ENCODE measurements at regions not wholly inside any gene's neighbourhood (a gene's known extent, or its start where the extent isn't known, plus 50 kb on each side); places are given as distances from the start of the nearest gene placed in this dataset.

GRCh38 chrX:118239178-118239870 lies 106.6 kb upstream of the WDR44 start:
- no peak overlapping the region for H3K4me2 ChIP-seq (ENCODE audit: insufficient read depth in 1 of 2, low read depth in 2 of 2, low read length in 2 of 2)
- no peak overlapping the region for H3K18ac ChIP-seq (ENCODE audit: extremely low read depth, low read length)
- no peak overlapping the region for H2AFZ ChIP-seq (ENCODE audit: low read length)
- no peaks in the 10 kb centered on the region for H3K23me2 ChIP-seq (ENCODE audit: low read depth, low read length)
- H3K79me1 ChIP-seq (ENCODE audit: low read depth, low read length) = no peaks in the 10 kb centered on the region
- H3K56ac ChIP-seq (replicated peaks; ENCODE audit: insufficient read length, low read depth, low read length) = no peak overlapping the region
- no peak overlapping the region for H2BK5ac ChIP-seq (ENCODE audit: low read depth, low read length)
- no peaks in the 10 kb centered on the region for H3K4me1 ChIP-seq (replicated peaks in 1 of 4; ENCODE audit: control insufficient read depth in 3 of 4, insufficient read depth in 4 of 4, low read length in 3 of 4)
- no peak overlapping the region for H4K8ac ChIP-seq (ENCODE audit: extremely low read depth, insufficient read depth, low read length)
- no peak overlapping the region for H4K91ac ChIP-seq (replicated peaks; ENCODE audit: insufficient read length, low read length)
- H3K36me3 ChIP-seq (ENCODE audit: control insufficient read depth in 2 of 4, insufficient read depth in 4 of 4, low read length in 3 of 4) = no peaks in the 10 kb centered on the region
- H4K5ac ChIP-seq (ENCODE audit: insufficient read length, low read depth, low read length) = no peak overlapping the region
- no peaks in the 10 kb centered on the region for H3K79me2 ChIP-seq (ENCODE audit: control insufficient read depth in 1 of 2, insufficient read depth in 2 of 2, low read length in 2 of 2)
- no peaks in the 10 kb centered on the region for H3K27me3 ChIP-seq (replicated peaks in 1 of 4; ENCODE audit: control insufficient read depth in 3 of 4, extremely low read depth in 1 of 4, insufficient read depth in 3 of 4, low read length in 3 of 4)
- H2AK5ac ChIP-seq (ENCODE audit: low read depth, low read length) = no peak overlapping the region
- FAIRE-seq (no peak), DNase-seq (ENCODE audit: low read depth in 1 of 2, low spot score in 2 of 2) (no peak)
- ChIA-PET POLR2A (ENCODE audit: partially characterized antibody) (no interaction called here), CTCF (ENCODE audit: partially characterized antibody) (interaction anchor here (1.2 kb wide), 1 partner anchor 16 kb away, joined by 4 read pairs; no protein-coding TSS in a partner anchor)
- H4K20me1 ChIP-seq (replicated peaks in 1 of 2; ENCODE audit: control insufficient read depth in 1 of 2, insufficient read depth in 2 of 2, low read length in 2 of 2) = no peaks in the 10 kb centered on the region
- no peak overlapping the region for H3K14ac ChIP-seq (ENCODE audit: insufficient read length)
- 73% methylated on average over 2 of the region's 2 CpGs; no CpG with 5 or more reads in 1 of the 2 experiments for WGBS, 2 experiments (ENCODE audit: extremely low coverage in 1 of 2, insufficient coverage in 1 of 2, insufficient read length in 1 of 2, insufficient replicate concordance in 2 of 2, low coverage in 1 of 2, low lambda C conversion rate in 2 of 2, missing lambda C conversion rate in 1 of 2)
- no peak overlapping the region for H2BK15ac ChIP-seq (ENCODE audit: low read length)
- H3K27ac ChIP-seq (ENCODE audit: low read depth, low read length) = no peak overlapping the region
- no peak overlapping the region for H3K9ac ChIP-seq (replicated peaks in 1 of 4; ENCODE audit: extremely low read depth in 1 of 4, low read depth in 3 of 4, low read length in 3 of 4)
- H2BK20ac ChIP-seq (ENCODE audit: low read length) = no peak overlapping the region
- peaks cover 4 to 14% of the 10 kb centered on the region in 2 experiments; a peak in 2 of 4 replicates for H3K9me3 ChIP-seq (ENCODE audit: insufficient read depth in 2 of 2, low read depth in 1 of 2, low read length in 1 of 2)
- no peak overlapping the region for H2BK120ac ChIP-seq (replicated peaks; ENCODE audit: low read depth, low read length)
- H3K4ac ChIP-seq (replicated peaks; ENCODE audit: insufficient read length, low read depth, low read length) = no peak overlapping the region
- H2BK12ac ChIP-seq (ENCODE audit: low read depth, low read length) = no peak overlapping the region
- no peak overlapping the region for H3K23ac ChIP-seq (ENCODE audit: insufficient read length)
- H3K4me3 ChIP-seq (ENCODE audit: extremely low read depth in 1 of 4, insufficient read depth in 2 of 4, low read depth in 3 of 4, low read length in 4 of 4) = no peak overlapping the region
- TF ChIP-seq TBP (IDR thresholded peaks at IDR 0.05; ENCODE audit: low read depth, low read length) (no peak), SP1 (IDR thresholded peaks at IDR 0.05; ENCODE audit: low read depth, low read length) (no peak), KDM4A (IDR thresholded peaks at IDR 0.05; ENCODE audit: low read depth, low read length, severe bottlenecking) (no peak), JUND (IDR thresholded peaks at IDR 0.05; ENCODE audit: low read length) (no peak), CBX5 (IDR thresholded peaks at IDR 0.05; ENCODE audit: low read depth, low read length) (no peak), EP300 (IDR thresholded peaks at IDR 0.05; ENCODE audit: borderline replicate concordance in 1 of 2, low read depth in 2 of 2, low read length in 2 of 2) (no peak), CTCF (IDR thresholded peaks at IDR 0.05; ENCODE audit: control extremely low read depth in 1 of 3, insufficient read depth in 1 of 3, low read depth in 1 of 3, low read length in 3 of 3) (no peak), FOSL1 (IDR thresholded peaks at IDR 0.05; ENCODE audit: insufficient read depth, low read depth, low read length) (no peak), SP4 (IDR thresholded peaks at IDR 0.05; ENCODE audit: low read length) (no peak), KDM5A (IDR thresholded peaks at IDR 0.05; ENCODE audit: low read length) (no peak)

Measured in H1 (cell line).